H1 (cell line): ENCODE measurements at regions not wholly inside any gene's neighbourhood (a gene's known extent, or its start where the extent isn't known, plus 50 kb on each side); places are given as distances from the start of the nearest gene placed in this dataset.

Experiments
- BACH1 ChIP-seq: IDR thresholded peaks from 2 replicates; pipeline ENCODE4 v1.6.1; 2012; ENCODE audit warnings: low read length, improper control_type of control experiment
- BCL11A ChIP-seq, 2 experiments: IDR thresholded peaks; one replicate each; pipeline ENCODE4 v1.6.1; 2011; ENCODE audit warnings: low read depth in 2 of 2, low read length in 2 of 2, mild to moderate bottlenecking in 2 of 2
- EZH2 ChIP-seq: fragments of 200-600 bp; sonication (generic); IDR thresholded peaks from 2 replicates; pipeline ENCODE4 v1.7.1; 2012; ENCODE audit warnings: low read depth, mild to moderate bottlenecking, moderate library complexity, low read length, inconsistent platforms; ENCODE audit not compliant: severe bottlenecking
- HDAC2 ChIP-seq, 2 experiments: fragments of 300-600 bp in 1 of 2; sonication (generic) in 1 of 2; IDR thresholded peaks; 2 replicates each; pipeline ENCODE4 v1.6.1; 2011 to 2012; ENCODE audit warnings: low read depth in 2 of 2, low read length in 2 of 2, mild to moderate bottlenecking in 2 of 2, moderate library complexity in 2 of 2, borderline replicate concordance in 1 of 2, inconsistent platforms in 1 of 2
- PHF8 ChIP-seq: fragments of 200-600 bp; sonication (generic); conservative IDR thresholded peaks from 2 replicates; pipeline ENCODE4 v1.7.1; 2012; ENCODE audit warnings: low read depth, mild to moderate bottlenecking, inconsistent platforms, low read length, moderate library complexity
- RBBP5 ChIP-seq: IDR thresholded peaks from 2 replicates; pipeline ENCODE4 v1.7.1; 2012; ENCODE audit warnings: low read depth, mild to moderate bottlenecking, inconsistent platforms, low read length, moderate library complexity, borderline replicate concordance
- RXRA ChIP-seq: IDR thresholded peaks from 2 replicates; pipeline ENCODE4 v1.6.1; 2011; ENCODE audit warnings: low read depth, mild to moderate bottlenecking, low read length, moderate library complexity; ENCODE audit not compliant: insufficient read depth
- SIX5 ChIP-seq: IDR thresholded peaks from 2 replicates; pipeline ENCODE4 v1.6.1; 2011; ENCODE audit warnings: mild to moderate bottlenecking, low read depth, low read length
- SP4 ChIP-seq: IDR thresholded peaks from 2 replicates; pipeline ENCODE4 v1.6.1; 2012; ENCODE audit warnings: low read length, inconsistent platforms

- TF ChIP-seq HDAC2 (IDR thresholded peaks at IDR 0.05; ENCODE audit: borderline replicate concordance in 1 of 2, low read depth in 2 of 2, low read length in 2 of 2) = no peak
- no peak for TF ChIP-seq BCL11A (IDR thresholded peaks at IDR 0.05; ENCODE audit: low read depth in 2 of 2, low read length in 2 of 2)
- no peak for TF ChIP-seq BACH1
- no peak for TF ChIP-seq SP4
- TF ChIP-seq EZH2 = no peak
- no peak for TF ChIP-seq PHF8
- no peak for TF ChIP-seq RXRA
- no peak for TF ChIP-seq SIX5
- TF ChIP-seq RBBP5 = no peak
Observed at GRCh38 chr3:106728315-106729098, 648.7 kb upstream of the CCDC54 start (continued).
